Inferior parietal cortex (tissue), 1 donor: ENCODE measurements at regions not wholly inside any gene's neighbourhood (a gene's known extent, or its start where the extent isn't known, plus 50 kb on each side); places are given as distances from the start of the nearest gene placed in this dataset.
"Not testable (repeated sequence)": the region's sequence is repeated elsewhere in the genome, so short reads cannot be mapped to it uniquely, and the experiment has no call there.

Experiments used
- DNase-seq: peaks from one replicate; pipeline ENCODE4 v3.0.0-alpha.2; 2016; ENCODE audit errors: extremely low spot score

DNA sequence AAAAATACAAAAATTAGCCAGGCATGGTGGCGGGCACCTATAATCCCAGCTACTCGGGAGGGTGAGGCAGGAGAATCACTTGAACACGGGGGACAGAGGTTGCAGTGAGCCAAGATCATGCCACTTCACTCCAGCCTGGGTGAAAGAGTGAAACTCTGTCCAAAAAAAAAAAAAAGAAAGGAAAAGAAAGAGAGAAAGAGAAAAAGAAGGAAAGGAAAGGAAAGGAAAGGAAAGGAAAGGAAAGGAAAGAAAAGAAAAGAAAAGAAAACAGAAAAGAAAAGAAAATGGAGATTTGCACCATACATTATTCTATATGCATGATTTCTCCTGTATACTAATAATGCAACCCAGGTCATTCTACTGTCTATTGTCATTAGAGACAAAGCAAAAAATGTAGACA lies 421.5 kb downstream of the PCDH19 start:
- DNase-seq = not testable (repeated sequence)

DNA sequence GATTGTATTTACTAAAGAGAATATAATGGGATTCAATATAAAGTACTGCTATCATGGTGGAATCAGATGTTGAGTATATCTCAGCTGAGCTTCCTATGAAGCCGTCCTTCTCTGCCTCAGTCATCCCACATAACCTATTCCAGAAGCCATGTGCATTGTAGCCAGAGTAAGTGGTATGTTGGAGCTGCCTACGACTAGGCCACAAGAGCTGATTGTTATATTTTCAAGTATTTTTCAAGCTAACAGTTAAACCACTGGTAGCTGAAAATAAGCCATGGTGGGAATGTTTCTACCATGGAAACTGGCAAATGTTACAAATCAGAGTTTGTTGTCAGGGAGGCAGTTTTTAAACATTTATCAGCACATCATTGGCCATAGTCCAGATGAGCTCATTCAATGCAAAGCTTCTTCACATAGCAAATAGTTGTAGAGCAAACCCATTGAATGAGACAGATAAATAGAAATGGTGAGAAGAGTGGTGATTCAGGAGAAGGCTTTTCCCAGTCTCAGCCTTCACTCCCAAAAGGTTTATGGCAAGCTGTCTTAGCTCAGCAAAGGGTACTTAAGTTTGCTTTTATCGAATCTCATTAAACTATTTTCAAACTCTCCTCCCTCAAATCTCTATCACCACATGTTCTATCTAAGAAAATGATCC lies 436.4 kb downstream of the PCDH19 start:
- DNase-seq = no peak

DNA sequence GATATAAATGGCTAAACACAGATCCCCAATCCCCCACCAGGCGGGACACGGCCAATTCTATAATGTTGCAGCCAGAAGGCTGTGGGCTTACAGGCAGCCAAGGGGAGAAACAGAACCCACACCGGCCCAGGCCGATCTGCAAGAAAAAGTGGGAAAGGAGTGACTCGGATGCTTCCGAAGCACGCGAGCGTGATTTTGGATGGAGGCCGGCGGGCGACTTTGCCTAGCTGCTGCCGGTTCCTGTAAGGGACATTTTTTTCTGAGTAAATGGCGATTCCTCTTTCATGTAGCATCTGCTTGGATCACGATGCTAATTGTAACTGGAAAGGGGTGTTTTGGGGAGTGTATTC lies 470.2 kb downstream of the PCDH19 start:
- DNase-seq = no peak

DNA sequence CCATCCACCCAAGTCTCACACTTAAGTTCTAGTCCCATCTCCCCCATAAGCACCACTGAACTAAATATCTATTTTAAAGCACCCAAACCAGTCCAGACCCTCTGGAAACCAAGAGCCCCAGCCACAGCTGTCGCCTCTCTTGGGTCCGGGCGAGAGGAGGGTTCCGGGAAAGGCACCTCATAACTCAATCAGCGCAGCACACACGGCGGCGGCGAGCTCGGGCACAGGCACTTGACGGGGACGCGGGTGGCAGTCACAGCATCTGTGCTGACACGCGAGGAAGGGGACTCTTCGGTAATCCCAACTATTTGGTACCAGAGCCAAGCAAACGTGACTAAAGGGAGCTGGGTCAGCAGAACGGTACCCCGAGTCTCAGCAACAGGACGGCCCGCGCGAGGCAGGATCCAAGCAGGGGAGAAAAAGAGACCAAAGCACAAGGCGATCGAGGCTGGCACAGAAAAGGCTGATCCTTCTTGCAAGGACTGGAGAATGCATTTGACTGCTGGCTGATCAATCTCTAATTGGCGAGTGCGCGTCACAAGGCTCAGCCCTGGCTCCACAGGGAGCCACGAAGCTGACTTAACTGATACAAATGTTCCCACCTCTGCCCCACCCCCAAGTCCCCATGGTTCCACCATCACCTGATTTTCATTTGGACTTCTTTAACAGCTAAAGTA lies 470.7 kb downstream of the PCDH19 start:
- DNase-seq = not testable (repeated sequence)

DNA sequence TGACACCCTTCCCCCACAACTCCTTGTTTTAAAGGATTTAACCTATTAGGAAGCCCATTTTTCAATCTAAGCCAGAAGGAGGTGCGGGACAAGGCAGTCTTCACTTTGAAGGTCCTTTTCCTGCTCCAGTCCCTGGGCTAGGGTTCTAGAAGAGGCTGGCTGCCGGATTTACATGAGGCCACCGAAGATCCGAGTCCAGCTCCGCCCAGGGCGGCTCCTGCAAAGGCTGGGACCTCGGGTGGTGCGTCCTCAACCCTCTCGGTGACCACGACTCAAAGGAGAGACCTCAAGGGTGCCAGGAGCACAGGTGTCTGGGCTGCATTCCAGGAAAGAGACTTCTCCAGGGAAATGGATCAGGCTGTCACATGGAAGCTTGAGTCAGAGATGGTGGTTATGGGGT lies 471.6 kb downstream of the PCDH19 start:
- no peak for DNase-seq

DNA sequence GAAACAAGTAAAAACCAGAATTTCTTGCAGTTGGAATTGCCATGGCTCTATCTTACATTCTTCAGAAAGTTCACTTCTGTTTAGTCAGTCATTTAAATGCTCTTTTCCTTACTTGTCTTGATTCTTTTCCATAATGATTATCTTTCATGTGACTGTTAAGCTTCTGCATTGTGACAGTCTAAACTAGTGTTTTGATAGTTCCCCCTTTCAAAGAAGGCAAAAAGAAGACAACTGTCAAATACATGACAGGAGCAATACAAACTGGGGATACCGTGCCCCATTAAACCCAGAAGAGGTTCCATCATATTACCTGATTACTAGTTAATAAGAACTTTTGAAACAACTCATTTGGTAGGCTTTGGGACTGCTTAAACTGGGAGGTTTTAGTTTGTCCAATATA lies 476.2 kb downstream of the PCDH19 start:
- no peak for DNase-seq

DNA sequence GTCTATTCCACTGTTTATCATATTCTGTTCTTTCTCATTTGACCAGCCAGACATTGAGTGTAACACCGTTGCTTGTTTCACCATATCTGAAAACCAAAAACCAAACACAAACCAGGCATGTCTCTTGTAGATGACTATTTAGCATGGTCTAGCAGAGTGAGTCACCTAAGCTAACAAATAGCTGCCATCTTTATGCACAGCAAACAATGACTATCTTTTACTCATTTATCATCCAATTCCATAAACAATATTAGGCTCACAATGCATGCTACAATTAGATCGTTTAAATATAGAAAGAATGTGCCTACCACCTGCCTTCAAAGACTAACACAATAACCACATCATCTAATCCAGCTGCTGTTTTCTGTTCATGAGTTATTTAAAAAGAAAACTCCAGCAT lies 495.4 kb downstream of the PCDH19 start:
- no peak for DNase-seq

DNA sequence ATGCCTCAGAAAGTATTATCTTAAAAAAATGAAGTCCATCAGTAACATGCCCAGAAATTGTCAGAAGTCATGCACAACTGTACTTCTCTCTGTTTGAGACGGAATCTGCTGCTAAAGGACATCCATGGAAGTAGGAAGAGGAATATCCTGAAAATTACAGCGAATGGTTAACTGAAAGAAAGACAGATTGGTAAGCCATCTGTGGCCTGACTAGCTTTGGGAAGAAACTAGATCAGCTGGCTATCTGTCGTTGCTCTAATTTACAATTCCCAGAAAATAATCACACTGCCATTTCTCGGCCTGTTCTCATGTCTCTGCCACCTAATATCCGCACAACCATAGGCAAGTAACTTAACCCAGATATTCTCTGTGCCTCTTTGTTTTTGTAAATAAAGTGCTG lies 496.5 kb downstream of the PCDH19 start:
- DNase-seq = no peak

DNA sequence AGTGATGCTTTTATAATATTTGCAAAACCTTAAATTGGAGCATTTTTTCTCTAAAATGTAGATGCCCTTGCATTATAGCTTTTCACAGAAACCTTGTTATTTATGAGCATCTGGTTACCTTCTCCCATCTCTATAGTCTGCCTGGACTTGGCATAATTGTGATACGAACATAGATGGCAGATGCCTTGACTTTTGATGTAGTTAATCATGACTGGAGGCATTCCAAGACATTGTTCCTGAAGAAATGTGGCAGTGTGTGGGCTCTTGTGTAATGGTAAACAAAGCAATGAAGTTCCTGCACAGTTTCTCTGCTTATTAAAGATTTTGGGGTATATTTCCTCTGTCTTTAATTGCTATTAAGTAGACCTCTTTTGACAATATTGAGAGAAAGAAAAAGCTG lies 500.1 kb downstream of the PCDH19 start:
- no peak for DNase-seq

DNA sequence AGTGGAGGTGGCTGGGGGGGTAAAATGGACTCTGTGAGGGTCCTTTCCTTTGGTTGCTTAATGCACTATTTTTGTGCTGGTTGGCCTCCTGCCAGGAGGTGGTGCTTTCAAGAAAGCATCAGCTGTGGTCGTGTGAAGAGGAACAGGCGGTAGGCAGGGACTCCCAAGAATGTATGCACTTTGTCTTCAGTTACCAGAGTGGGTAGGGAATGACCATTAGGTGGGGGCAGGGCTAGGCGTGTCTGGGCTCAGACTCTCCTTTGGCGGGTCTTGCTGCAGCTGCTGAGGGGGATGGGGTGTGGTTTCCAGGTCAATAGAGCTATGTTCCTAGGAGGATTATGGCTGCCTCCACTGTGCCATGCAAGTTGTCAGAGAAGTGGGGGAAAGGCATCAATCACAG lies 509.0 kb downstream of the PCDH19 start:
- no peak for DNase-seq

DNA sequence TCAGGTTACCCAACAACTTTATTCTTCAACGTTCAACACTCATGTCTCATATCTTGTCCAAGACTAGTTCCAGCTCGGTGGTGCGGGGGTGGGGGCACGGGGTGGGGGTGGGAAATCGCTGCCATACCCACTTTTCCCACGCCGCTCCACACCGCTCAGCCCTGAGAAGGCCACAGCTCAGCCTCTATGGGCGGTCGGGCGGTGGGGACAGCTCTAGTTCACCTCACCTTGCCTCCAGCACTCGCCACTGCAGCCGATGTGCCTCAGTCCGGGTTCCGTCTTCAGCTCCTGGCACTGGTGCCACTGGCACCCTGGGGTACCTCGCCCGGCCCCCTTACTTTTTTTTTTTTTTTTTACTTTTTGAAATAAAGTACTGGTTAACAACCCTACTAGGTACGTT lies 522.2 kb downstream of the PCDH19 start:
- DNase-seq = no peak

DNA sequence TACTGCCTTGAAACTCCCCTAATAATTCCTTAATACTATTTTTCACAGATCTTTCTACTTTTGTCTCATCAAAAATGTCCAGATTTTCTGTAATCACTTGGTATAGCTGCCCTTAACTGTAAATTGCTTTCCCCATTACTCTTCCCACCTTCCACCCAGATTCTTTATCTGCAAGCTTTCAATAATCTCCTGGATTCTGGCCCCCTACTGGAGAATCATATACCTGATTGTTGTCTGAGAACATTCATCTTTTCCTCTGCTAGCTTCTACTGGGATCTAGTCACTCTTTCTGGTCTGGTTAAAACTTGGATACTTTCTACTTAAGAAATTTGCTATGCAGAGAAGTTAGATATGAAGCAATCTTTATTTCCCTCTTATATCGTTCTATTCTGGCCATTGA lies 552.6 kb downstream of the PCDH19 start:
- DNase-seq = no peak

DNA sequence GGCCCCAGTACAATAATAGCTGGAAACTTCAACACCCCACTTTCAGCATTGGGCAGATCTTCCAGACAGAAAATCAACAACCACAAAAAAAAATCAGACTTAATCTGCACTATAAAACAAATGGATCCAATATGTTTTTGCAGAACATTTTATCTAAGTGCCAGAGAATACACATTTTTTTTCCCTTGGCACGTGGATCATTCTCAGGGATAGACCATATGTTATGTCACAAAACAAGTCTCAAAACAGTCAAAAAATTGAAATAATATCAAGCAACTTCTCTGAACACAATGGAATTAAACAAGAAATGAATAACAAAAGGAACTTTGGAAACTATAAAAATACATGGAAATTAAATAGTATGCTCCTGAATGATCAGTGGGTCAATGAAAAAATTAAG lies 576.3 kb downstream of the PCDH19 start:
- no peak for DNase-seq

DNA sequence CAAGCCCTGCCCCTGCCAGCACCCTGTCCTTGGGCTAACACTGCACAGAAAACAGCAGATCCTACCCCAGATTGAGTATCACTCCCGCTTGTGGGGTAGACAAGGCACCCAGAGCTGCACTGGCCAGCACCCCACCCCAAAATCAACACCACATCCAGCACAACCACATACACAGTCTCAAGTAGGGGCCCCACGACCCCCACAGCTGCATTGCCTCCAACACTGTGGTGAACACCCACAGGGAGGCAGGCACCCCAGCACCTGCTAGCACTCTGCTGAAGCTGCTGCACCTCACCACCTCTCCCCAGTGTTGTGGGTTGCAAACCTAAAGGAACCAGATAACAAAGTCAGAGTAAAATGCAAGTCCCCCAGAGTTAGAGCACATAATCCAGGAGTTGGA lies 589.9 kb downstream of the PCDH19 start:
- DNase-seq = no peak

DNA sequence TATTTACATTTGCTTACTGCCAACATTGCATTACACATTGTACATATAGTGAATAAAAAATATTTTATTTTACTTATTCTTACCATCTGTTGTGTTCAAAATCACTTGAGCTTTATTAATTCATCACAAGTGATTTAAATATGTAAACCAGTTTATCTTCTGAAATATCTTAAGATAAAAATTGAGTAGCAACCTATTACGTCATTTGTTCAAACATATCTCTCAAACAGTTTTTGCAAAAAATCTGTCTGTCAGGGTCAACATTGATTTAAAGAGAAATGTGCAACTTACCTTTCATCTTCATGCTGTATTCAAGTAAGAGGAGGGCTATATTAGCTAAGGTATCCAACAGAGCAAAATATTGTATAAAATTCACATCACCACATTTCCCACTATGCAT lies 610.1 kb downstream of the PCDH19 start:
- no peak for DNase-seq

DNA sequence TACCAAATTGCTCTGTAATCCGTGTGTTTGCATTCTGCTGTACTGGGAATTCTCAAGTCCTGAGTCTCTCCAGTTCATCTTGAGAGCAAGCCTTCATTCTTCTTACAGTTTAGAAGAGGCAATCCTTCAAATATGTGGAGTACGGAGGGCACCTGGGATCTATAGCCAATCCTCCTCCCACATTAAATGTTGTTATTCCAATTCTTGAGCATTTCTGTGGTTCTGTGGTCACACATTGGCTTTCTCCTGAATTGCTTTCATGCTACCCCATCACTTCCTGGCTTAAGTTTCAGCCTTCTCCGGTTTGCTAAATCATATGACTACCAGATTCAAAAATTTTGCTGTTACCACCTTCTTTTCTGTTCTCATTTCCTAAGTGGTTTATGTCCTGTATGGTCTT lies 611.1 kb downstream of the PCDH19 start:
- DNase-seq = no peak

DNA sequence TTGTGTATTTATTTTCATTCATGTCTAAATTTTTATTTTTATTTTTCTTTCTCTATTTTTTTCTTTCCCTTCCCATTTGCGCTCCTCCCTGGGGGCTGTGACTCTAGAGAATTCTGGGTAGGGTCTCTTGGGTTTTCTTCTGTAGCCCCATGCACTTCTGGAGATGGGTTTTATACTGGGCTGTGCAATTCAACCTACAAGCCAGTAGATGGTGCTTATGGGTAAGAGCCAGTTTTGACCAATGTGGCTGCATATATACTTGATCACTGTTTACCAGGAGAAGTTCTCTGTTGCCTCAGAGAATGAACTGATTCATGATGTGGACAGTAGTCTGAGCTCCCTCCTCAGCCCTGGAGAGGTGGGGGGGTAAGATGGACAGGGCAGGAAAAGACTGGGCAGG lies 614.6 kb downstream of the PCDH19 start:
- no peak for DNase-seq

DNA sequence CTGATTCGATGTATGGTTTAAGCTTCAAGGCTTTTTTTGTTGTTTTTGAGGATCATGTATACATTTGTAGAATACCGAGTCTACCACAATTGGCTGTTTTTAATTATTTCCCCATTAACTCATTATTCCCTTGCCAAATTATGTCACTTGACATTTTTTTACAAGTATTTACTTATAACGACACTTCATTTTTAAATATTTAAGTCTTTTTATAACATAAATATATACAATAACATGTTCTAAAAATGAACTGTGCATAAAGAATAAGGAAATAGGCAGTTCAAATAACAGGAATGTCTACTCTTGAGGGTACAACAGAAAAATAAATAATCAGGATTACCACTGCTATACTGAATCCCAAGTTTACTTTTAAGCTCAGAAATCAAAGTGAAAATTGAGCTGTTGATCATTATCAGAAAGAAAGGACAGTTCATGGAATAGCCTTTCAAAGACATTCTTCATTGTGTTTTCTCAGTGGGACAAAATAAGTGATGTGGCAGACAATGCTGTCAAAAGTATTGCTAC lies 627.5 kb downstream of the PCDH19 start:
- DNase-seq = no peak

DNA sequence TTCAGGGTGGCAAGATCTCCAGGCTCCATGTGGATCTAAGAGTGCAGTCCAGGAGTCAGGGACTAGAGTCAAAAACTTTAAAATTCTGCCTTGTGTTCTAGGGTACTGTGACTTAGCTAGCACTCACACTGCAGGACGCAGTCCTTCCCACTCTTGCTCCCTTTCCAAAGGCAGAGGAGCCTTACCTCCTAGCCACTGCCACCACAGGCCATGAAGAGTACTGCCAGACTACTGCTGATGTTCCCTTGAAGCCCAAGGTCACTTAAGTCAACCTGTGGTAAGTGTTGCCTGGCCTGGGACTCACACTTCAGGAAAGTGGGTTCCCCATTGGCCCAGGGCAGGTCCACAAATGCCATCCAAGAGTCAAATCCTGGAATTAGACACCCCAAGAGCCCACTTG lies 632.2 kb downstream of the PCDH19 start:
- DNase-seq = no peak

DNA sequence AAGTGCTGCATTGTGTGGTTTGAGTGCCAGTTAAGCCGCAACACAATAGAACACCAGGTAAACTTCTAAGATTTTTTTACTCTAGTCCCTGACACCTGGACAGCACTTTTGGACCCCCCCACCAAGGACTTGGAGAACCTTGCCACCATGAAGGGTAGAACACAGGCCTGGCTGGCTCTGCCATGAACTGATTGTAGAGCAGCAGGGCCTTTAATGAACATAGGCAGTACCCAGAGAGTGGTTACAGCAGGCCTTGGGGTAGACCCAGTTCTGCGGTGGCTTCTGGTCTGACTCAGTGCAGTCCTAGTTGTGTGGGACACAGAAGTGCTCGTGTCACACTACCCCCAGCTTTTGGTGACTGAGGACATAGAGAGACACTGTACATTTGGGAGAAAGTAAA lies 648.3 kb downstream of the PCDH19 start:
- DNase-seq = no peak

DNA sequence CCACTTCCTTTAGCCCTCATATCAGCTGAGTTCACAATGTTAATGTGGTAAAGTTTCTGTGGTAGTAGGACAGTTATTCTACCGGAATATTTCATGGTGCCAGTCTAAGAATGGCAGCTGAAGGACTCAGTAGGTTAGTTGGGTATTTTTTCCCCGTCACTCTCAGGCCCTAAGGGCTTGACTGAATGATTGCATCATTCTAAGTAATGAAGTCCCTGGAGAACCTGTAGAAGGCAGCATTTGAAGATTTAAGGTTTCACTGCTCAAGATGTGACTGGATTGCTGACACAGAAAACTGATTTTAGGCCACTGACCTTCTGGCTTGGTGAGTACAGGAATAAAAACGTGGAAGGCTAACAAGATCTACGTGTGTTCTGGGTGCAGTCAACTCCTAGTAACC lies 657.3 kb downstream of the PCDH19 start:
- no peak for DNase-seq

DNA sequence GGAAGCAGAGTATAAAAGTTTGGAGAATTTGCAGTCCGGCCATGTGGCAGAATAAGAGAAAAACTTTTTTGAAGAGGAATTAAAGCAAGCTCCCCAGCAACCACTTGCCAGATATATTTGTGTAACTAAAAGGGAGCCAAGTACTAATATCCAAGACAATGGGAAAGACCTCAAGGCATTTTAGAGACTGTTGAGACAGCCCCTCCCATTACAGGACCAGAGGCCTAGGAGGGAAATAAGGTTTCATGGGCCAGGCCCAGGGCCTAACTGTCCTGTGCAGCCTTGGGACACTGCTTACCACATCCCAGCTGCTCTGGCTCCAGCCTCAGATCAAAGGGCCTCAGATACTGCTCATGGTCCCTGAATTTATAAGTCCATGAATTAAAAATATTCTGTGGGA lies 659.4 kb downstream of the PCDH19 start:
- no peak for DNase-seq

DNA sequence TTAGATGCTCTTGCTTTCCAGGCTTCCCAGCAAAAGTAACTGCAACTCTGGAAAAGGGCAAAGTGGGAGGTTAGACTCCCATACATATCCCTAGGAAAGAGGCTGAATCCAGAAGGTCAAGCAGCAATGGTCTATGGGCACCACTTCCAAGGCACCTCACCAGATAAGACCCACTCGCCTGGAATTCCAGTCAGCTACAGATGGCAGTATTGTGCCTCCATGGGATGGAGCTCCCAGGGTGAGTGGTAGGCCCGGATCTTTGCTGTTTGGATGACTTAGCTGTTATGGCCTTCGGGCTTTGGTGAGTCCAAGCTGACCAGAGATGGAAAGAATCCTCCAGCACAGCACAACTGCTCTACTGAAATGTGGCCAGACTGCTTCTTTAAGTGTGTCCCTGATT lies 688.0 kb downstream of the PCDH19 start:
- DNase-seq = no peak

DNA sequence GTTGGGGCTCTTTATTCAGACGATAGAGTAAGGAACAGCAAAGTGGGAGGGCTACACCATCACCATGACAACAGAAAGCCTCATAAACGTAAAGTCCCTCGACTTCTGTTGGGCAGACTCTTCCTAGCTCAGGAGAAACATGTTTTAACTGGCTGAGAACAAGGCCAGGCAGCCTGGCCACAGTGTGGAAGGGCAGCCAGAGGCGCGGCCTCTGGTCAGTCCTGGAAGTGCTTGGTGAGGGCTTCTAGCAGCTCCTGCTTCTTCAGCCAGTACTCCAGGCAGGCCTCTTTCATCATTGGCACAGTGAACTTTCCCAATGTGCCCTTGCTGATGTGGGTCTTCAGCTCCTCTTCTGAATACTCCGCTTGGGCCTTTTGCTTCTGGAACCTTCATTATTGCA lies 690.9 kb downstream of the PCDH19 start:
- no peak for DNase-seq
